ENCODE measurements at regions not wholly inside any gene's neighbourhood (a gene's known extent, or its start where the extent isn't known, plus 50 kb on each side); places are given as distances from the start of the nearest gene placed in this dataset.

DNA sequence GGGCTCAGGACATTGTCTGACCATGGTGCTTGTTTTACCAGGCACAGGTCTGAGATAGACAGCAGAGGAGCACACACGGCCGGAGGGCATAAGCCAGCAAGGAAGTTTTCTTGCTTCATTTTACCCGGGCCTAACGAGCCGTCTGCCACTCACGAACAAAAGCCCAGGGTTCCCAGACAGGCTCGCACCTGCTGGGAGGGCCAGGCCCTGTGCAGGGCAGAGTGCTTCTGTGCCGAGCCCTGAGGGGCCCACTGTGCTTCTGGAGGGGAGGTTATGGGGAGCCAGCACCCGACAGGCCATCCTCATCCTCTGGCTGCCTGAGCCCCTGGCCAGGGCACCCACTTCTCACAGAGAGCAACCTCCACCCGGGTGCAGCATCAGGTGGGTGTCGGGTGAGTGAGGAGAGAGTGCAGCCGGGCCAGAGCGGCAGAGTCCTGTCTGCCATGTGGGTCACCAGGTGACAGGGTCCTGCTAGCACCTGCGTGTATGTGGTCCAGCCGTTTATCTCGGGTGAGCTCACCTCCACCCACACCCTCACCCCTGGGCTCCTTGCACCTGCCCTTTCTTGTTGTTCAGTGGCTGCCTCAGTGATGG lies 297.9 kb downstream of the NDUFA10 start:
- 70 to 91% (median 76%) methylated on average over 7 to 16 of the region's 16 CpGs for WGBS, 5 donors

DNA sequence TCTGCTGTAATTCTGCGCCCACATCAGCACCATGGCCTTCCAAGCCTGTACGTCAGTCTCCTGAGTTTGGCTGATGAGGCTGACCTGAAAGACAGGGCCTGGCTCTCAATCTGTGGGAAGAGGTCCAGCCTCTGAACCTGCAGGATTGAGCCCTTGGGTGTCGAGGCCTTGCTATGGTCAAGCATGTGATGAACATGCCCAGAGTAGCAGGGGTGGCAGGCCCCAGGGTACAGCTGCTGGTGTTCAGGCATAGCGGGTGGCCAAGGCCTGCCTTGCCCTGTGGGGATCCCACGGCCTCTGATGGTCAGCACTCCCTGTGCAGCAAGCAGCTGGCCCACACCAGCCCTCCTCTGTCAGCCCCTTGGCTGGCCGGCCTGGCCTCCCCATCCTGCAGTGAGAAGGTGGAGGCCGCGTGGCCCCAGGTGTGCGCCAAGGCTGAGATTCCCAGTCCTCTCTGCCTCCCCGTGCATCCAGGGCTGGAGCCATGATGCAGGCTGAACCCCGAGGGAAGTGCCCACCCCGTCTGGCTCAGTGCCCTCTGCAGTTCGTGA lies 298.4 kb downstream of the NDUFA10 start:
- TF ChIP-seq POLR2A (IDR thresholded peaks at IDR 0.05) = no peak
- no peak for TF ChIP-seq EP300 (IDR thresholded peaks at IDR 0.05)
- TF ChIP-seq POLR2AphosphoS5 (IDR thresholded peaks at IDR 0.05) = no peak
- TF ChIP-seq CTCF (IDR thresholded peaks at IDR 0.05) = no peak
- DNase-seq = no peak
- Histone ChIP-seq H3K9me3 (no peaks in the 10 kb centered on the region), H3K4me3 (no peak overlapping the region), H3K36me3 (no peaks in the 10 kb centered on the region), H3K27me3 (peaks cover 0 to 10% (median 0%) of the 10 kb centered on the region in 3 donors), H3K4me1 (no peaks in the 10 kb centered on the region), H3K27ac (no peak overlapping the region)
- intact Hi-C loops (cut with DNase I; ENCODE audit: low total_unique reads) = no loop called here
- 77 to 84% (median 81%) methylated on average over 10 to 13 of the region's 13 CpGs for WGBS, 5 donors

More for the DNA sequence above, 297.9 kb downstream of the NDUFA10 start:
- H3K36me3 ChIP-seq = no peaks in the 10 kb centered on the region
- no peaks in the 10 kb centered on the region for H3K4me1 ChIP-seq
- H3K27ac ChIP-seq = no peak overlapping the region
- no peak for DNase-seq
- intact Hi-C loops (cut with DNase I; ENCODE audit: low total_unique reads) = no loop called here
- H3K4me3 ChIP-seq = no peak overlapping the region
- no peak for TF ChIP-seq POLR2A (IDR thresholded peaks at IDR 0.05)
- TF ChIP-seq CTCF (IDR thresholded peaks at IDR 0.05) = no peak
- no peak for TF ChIP-seq EP300 (IDR thresholded peaks at IDR 0.05)
- H3K9me3 ChIP-seq = no peaks in the 10 kb centered on the region
- H3K27me3 ChIP-seq = peaks cover 0 to 11% (median 0%) of the 10 kb centered on the region in 3 donors

- Histone ChIP-seq H3K4me3 (no peak overlapping the region), H3K9me3 (no peaks in the 10 kb centered on the region), H3K36me3 (no peaks in the 10 kb centered on the region), H3K4me1 (no peaks in the 10 kb centered on the region), H3K27ac (no peak overlapping the region), H3K27me3 (peaks cover 0 to 5% (median 0%) of the 10 kb centered on the region in 3 donors)
- 56 to 78% (median 77%) methylated on average over 10 to 18 of the region's 18 CpGs for WGBS, 5 donors
- no peak for DNase-seq
- TF ChIP-seq POLR2A (IDR thresholded peaks at IDR 0.05) (no peak), EP300 (IDR thresholded peaks at IDR 0.05) (no peak), CTCF (IDR thresholded peaks at IDR 0.05) (no peak), POLR2AphosphoS5 (IDR thresholded peaks at IDR 0.05) (no peak)
- intact Hi-C loops (cut with DNase I; ENCODE audit: low total_unique reads) = no loop called here
These were observed 299.0 kb downstream of the NDUFA10 start for GRCh38 chr2:239726091-239726591.

- TF ChIP-seq POLR2AphosphoS5 (IDR thresholded peaks at IDR 0.05) = no peak
- TF ChIP-seq EP300 (IDR thresholded peaks at IDR 0.05) = no peak
- no peak for TF ChIP-seq CTCF (IDR thresholded peaks at IDR 0.05)
- no peak for TF ChIP-seq POLR2A (IDR thresholded peaks at IDR 0.05)
- H3K36me3 ChIP-seq = no peaks in the 10 kb centered on the region
- WGBS, 5 donors = 85 to 96% (median 93%) methylated on average over 7 of the region's 7 CpGs
- DNase-seq = no peak
- no peak overlapping the region for H3K4me3 ChIP-seq
- H3K9me3 ChIP-seq = no peaks in the 10 kb centered on the region
- no peaks in the 10 kb centered on the region for H3K4me1 ChIP-seq
- no peak overlapping the region for H3K27ac ChIP-seq
- H3K27me3 ChIP-seq = no peaks in the 10 kb centered on the region
- intact Hi-C loops (cut with DNase I; ENCODE audit: low total_unique reads) = no loop called here
These were observed 299.6 kb downstream of the NDUFA10 start for GRCh38 chr2:239725551-239725890.

All from stomach (tissue), 8 donors.